NCI-H345 treated with DMSO at 0.1 percent for 48 hours (cell line): ENCODE measurements at regions not wholly inside any gene's neighbourhood (a gene's known extent, or its start where the extent isn't known, plus 50 kb on each side); places are given as distances from the start of the nearest gene placed in this dataset.

Experiments used
- DNase-seq: peaks from one replicate; lab custom pipeline; 2025; ENCODE audit not compliant: unreplicated experiment; lab: John Stamatoyannopoulos, UW

- DNase-seq = no peak
These were observed 167.6 kb upstream of the TNP1 start for GRCh38 chr2:217027414-217027813.

GRCh38 chr2:217026569-217026968, 166.7 kb upstream of the TNP1 start:
- no peak for DNase-seq

GRCh38 chr2:217026161-217026560, 166.3 kb upstream of the TNP1 start:
- no peak for DNase-seq

GRCh38 chr2:217023611-217024010, 163.7 kb upstream of the TNP1 start:
- DNase-seq = no peak

GRCh38 chr2:217017456-217018252, 157.8 kb upstream of the TNP1 start:
- no peak for DNase-seq

GRCh38 chr2:217016796-217017419, 157.0 kb upstream of the TNP1 start:
- DNase-seq = no peak

- no peak for DNase-seq
These were observed 154.7 kb upstream of the TNP1 start for GRCh38 chr2:217014328-217015105.

GRCh38 chr2:217013926-217014325, 154.1 kb upstream of the TNP1 start:
- no peak for DNase-seq

- DNase-seq = no peak
These were observed 151.7 kb upstream of the TNP1 start for GRCh38 chr2:217011576-217011975.

GRCh38 chr2:217010173-217010572, 150.3 kb upstream of the TNP1 start:
- no peak for DNase-seq

GRCh38 chr2:217008794-217009193, 148.9 kb upstream of the TNP1 start:
- no peak for DNase-seq

- DNase-seq = no peak
These were observed 146.4 kb upstream of the TNP1 start for GRCh38 chr2:217006217-217006616.

- DNase-seq = no peak
These were observed 144.8 kb upstream of the TNP1 start for GRCh38 chr2:217004656-217005055.

- no peak for DNase-seq
These were observed 141.9 kb upstream of the TNP1 start for GRCh38 chr2:217001740-217002139.

GRCh38 chr2:217000406-217000805, 140.5 kb upstream of the TNP1 start:
- no peak for DNase-seq

GRCh38 chr2:216996279-216996845, 136.5 kb upstream of the TNP1 start:
- no peak for DNase-seq

GRCh38 chr2:216994353-216994854, 134.5 kb upstream of the TNP1 start:
- DNase-seq = no peak

- DNase-seq = no peak
These were observed 132.3 kb upstream of the TNP1 start for GRCh38 chr2:216992056-216992675.

GRCh38 chr2:216991563-216991962, 131.7 kb upstream of the TNP1 start:
- no peak for DNase-seq

GRCh38 chr2:216989340-216990129, 129.7 kb upstream of the TNP1 start:
- DNase-seq = no peak
